Stimulated activated CD8-positive, alpha-beta memory T cell treated with anti-CD3 and anti-CD28 coated beads, Interleukin-2, amount 100 ng/mL, for 1 hour (primary cell): ENCODE measurements at regions not wholly inside any gene's neighbourhood (a gene's known extent, or its start where the extent isn't known, plus 50 kb on each side); places are given as distances from the start of the nearest gene placed in this dataset.
"Not testable (repeated sequence)": the region's sequence is repeated elsewhere in the genome, so short reads cannot be mapped to it uniquely, and the experiment has no call there.

ENCODE experiments used
- DNase-seq, 2 donors: peaks; one replicate each; pipeline ENCODE4 v3.0.0-alpha.2; 2020; ENCODE audit warnings: low read depth in 2 of 2

GRCh38 chrX:9377216-9377615 is 87.6 kb upstream of the TBL1X start:
- not testable (repeated sequence) for DNase-seq

DNA sequence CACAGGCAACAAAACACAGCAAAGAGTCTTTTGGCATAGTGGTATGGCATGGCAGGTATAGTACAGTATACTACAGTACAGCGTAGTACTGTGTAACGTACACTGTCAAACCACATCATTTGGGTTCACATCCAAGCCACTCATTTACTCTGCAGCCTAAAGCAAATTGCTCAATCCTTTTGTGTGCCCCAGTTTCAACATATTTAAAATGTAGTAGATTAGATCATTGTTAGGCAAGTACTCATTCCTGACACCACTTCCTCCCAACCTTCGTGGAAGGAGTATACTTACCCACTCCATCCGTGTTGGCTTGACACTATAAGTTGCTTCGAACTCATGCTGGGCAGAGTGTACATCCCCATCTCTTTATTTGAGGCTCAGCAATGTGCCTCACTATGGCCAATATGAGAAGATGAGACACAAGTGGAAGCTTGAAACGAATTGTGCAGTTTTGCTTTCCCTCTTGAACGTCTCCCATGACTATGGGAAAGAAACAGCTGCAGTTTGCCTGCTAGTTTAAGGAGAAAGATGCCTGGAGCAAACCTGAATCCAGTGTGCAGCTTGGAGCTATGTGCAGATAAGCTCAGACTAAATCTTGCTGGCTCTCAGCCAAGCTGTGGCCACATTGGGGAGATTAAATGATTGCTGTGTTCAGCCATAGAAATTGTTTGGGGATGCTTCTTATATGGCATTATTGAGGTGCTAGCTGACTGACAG is 85.7 kb upstream of the TBL1X start:
- no peak for DNase-seq

DNA sequence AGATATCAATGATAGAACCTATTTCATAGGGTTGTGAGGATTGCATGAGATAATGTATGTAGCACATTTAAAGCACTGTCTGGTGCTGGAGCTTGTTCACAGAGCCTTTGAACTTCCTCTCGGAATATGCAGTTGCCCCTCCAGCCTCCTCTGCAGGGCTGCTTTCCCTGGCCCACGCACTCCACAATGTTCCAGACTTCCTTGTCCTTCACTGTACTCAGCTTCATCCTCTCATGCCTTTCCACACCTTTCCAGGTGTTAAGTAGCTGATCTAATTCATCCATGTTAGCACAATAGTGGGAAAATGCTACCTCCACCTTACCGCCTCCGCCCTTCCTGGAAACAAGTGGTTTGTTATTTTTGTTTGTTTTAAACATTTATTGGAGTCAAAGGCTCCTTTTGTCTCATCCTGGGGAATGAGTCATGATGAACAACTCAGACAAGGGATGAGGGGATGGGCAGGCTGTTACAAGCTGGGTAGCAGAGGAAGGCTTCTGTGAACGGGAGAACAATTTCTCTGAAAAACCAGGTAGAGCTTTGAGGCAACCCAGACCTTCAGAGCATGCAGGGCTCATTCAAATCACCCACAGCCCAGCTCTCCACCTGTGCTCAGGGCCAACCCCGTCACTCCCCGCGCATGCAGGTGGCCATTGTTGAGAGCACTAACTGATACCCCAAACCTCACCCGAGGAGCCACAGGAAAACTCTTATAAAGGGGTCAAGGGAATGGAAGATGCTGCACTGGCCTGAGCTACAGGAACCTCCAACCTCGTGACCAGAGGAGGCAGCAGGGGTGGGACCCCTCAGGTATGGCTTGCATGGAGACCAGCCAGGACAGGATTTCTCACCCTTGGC is 84.9 kb upstream of the TBL1X start:
- DNase-seq = no peak

DNA sequence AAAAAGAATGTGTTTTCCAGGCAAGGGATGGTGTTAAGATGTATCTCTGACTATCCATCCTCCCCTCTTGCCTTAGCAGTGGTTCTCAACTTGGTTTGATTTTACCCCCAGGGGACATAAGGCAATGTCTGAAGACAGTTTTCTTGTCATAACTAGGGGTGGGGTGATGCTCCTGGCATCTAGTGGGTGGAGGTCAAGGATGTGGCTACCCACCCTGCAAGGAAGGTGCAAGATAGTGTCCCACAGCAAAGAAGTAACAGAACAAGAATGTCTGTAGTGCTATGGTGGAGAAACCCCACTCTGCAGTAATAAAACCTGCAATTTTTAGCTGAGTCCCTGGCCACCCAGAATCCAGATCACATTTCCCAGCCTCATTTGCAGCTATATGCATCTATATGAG is 81.2 kb upstream of the TBL1X start:
- no peak for DNase-seq

- no peak for DNase-seq
Observed at GRCh38 chrX:9388450-9388849, 76.4 kb upstream of the TBL1X start.

- DNase-seq = no peak
Observed at GRCh38 chrX:9390121-9390520, 74.7 kb upstream of the TBL1X start.

GRCh38 chrX:9390693-9391368 is 74.0 kb upstream of the TBL1X start:
- no peak for DNase-seq

DNA sequence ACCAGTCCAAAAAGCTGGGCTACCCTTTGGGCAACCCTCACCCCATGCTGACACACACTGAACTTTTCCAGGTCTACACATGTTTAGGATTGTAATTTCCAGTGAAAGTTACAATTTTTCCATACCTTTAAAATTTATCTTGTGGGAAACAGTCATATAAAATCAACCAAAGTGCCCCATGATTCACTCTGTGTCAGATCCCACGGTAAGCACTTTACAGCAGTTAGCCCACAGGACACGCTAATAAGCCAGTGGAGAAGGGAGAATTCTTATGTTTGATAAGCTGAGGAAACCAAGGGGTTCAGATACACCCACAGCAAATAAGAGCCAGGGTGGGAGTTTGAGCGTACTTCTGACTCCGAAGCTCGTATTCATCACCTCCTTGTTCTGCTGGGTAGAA is 72.4 kb upstream of the TBL1X start:
- DNase-seq = no peak

DNA sequence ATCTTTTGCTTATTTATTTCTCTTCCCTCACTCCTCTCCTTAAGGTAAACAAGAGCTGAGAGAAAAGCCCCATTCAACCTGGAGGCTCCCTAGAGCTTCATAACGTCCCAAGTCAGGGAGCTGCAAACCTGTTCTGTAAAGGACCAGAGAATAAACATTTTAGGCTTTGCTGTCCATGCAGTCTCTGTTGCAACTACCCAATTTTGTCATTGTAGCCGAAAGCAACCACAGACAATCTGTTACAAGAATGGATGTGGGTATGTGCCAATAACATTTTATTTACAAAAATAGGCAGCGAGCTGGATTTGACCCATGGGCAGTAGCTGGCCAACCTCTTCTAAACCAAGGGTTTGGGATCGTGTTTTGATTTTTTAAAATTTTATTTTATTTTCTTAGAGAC is 71.3 kb upstream of the TBL1X start:
- no peak for DNase-seq

- DNase-seq = no peak
Observed at GRCh38 chrX:9394212-9394611, 70.6 kb upstream of the TBL1X start.

- no peak for DNase-seq
Observed at GRCh38 chrX:9396930-9397329, 67.9 kb upstream of the TBL1X start.

DNA sequence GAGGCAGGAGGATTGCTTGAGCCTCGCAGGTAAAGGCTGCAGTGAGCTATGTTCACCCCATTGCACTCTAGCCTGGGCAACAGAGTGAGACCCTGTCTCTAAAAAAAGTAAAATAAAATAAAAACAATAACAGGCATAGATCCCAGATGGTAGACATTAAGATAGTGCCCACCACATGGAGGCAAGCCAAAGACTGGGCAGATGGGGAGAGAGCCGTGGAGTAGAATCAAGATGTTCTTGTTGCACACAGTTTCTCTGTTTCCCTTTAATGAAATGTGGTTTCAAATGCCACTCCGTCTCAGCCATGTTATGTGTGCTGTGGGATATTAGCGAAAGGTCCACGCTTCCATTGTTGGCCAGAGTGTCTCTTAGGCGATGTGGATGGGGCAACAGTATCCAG is 63.8 kb upstream of the TBL1X start:
- DNase-seq = no peak

- DNase-seq = no peak
Observed at GRCh38 chrX:9403374-9403773, 61.5 kb upstream of the TBL1X start.

DNA sequence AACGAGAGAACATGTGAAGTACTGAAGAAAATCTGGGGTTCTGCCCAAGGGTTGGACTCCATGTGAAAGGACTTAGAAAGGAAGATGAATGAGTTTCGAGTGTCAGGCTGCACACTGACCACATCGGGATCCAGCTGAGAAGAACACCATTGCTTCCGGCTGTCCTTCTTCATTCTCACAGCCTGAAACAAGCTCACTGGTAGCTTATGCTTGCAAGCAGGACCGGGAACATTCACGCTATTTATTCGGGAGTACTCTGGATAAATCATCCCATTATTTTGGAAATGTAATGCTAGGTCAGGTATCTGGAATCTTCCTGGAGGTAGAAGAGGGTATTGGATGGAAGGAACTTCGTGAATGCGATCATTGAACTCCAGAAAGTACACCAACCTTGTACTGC is 59.2 kb upstream of the TBL1X start:
- not testable (repeated sequence) for DNase-seq

GRCh38 chrX:9410889-9411288 is 54.0 kb upstream of the TBL1X start:
- not testable (repeated sequence) for DNase-seq

DNA sequence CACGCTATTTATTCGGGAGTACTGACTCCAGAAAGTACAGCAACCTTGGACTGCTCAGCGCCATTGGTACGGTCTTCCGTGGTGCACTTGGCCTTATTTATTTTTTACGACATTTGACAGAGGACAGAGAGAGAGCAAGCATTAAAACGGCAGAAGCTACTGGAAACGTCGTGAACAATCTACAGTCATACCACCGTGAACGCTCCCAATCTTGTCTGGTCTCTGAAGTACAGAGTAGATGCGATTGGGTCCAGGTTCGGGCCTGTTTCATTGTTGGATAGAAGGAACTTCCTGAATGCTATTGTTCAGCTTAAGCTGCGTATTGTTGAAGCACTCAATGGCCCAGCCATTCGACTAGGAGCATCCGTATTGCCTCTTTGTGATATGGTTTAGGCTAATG is 53.2 kb upstream of the TBL1X start:
- DNase-seq = not testable (repeated sequence)

GRCh38 chrX:9414416-9414815 is 50.4 kb upstream of the TBL1X start:
- DNase-seq = no peak
